ENCODE measurements at regions not wholly inside any gene's neighbourhood (a gene's known extent, or its start where the extent isn't known, plus 50 kb on each side); places are given as distances from the start of the nearest gene placed in this dataset.

GRCh38 chr6:147078106-147078505 lies 126.1 kb upstream of the STXBP5 start:
- TF ChIP-seq, protein P1, sequence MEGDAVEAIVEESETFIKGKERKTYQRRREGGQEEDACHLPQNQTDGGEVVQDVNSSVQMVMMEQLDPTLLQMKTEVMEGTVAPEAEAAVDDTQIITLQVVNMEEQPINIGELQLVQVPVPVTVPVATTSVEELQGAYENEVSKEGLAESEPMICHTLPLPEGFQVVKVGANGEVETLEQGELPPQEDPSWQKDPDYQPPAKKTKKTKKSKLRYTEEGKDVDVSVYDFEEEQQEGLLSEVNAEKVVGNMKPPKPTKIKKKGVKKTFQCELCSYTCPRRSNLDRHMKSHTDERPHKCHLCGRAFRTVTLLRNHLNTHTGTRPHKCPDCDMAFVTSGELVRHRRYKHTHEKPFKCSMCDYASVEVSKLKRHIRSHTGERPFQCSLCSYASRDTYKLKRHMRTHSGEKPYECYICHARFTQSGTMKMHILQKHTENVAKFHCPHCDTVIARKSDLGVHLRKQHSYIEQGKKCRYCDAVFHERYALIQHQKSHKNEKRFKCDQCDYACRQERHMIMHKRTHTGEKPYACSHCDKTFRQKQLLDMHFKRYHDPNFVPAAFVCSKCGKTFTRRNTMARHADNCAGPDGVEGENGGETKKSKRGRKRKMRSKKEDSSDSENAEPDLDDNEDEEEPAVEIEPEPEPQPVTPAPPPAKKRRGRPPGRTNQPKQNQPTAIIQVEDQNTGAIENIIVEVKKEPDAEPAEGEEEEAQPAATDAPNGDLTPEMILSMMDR (IDR thresholded peaks at IDR 0.05; ENCODE audit: low read length) = no peak
- TF ChIP-seq EZH2phosphoT487 (IDR thresholded peaks at IDR 0.05; ENCODE audit: low read length) (no peak), EZH2 (optimal IDR thresholded peaks at IDR 0.05; ENCODE audit: low read depth, low read length) (no peak)

Measured in MM.1S (cell line).